Esophagus (tissue), 2 donors: ENCODE measurements at regions not wholly inside any gene's neighbourhood (a gene's known extent, or its start where the extent isn't known, plus 50 kb on each side); places are given as distances from the start of the nearest gene placed in this dataset.
A peak's percentile ranks its signal among the peaks of the same experiment; 100 is the strongest.

Experiments used
- H3K27ac ChIP-seq, 2 donors: one replicate each; pipeline ENCODE4 v1.5.1; 2013; ENCODE audit warnings: low read depth in 2 of 2, mild to moderate bottlenecking in 2 of 2, inconsistent platforms in 1 of 2, low read length in 1 of 2, moderate library complexity in 1 of 2
- H3K27me3 ChIP-seq, 2 donors: one replicate each; pipeline ENCODE4 v1.6.1; 2013; ENCODE audit warnings: low read length in 2 of 2, control low read depth in 1 of 2, mild to moderate bottlenecking in 1 of 2; ENCODE audit not compliant: insufficient read depth in 2 of 2, control insufficient read depth in 1 of 2
- H3K36me3 ChIP-seq, 2 donors: one replicate each; pipeline ENCODE4 v1.6.1; 2013; ENCODE audit warnings: low read length in 1 of 2; ENCODE audit not compliant: control insufficient read depth in 2 of 2, insufficient read depth in 2 of 2
- H3K4me1 ChIP-seq, 2 donors: one replicate each; pipeline ENCODE4 v1.6.1; 2013; ENCODE audit warnings: low read length in 1 of 2; ENCODE audit not compliant: control insufficient read depth in 2 of 2, insufficient read depth in 2 of 2
- H3K4me3 ChIP-seq, 2 donors: one replicate each; pipeline ENCODE4 v1.5.1; 2013; ENCODE audit warnings: low read length in 2 of 2, mild to moderate bottlenecking in 2 of 2, low read depth in 1 of 2, moderate library complexity in 1 of 2
- H3K9me3 ChIP-seq, 2 donors: one replicate each; pipeline ENCODE4 v1.6.1; 2013; ENCODE audit warnings: mild to moderate bottlenecking in 2 of 2, low read depth in 1 of 2, low read length in 1 of 2, moderate library complexity in 1 of 2; ENCODE audit not compliant: control insufficient read depth in 2 of 2, insufficient read depth in 1 of 2
- WGBS, 2 donors: extraction: QIAGEN DNeasy Blood & Tissue Kit; methylation state at CpG; one replicate each; pipeline ENCODE4 v1.1.7; 2013; 5-methylcytosine and 5-hydroxymethylcytosine counted together
- donor health status: healthy with polysubstance abuse.
- donor health status: Bipolar disorder and iron deficiency.

DNA sequence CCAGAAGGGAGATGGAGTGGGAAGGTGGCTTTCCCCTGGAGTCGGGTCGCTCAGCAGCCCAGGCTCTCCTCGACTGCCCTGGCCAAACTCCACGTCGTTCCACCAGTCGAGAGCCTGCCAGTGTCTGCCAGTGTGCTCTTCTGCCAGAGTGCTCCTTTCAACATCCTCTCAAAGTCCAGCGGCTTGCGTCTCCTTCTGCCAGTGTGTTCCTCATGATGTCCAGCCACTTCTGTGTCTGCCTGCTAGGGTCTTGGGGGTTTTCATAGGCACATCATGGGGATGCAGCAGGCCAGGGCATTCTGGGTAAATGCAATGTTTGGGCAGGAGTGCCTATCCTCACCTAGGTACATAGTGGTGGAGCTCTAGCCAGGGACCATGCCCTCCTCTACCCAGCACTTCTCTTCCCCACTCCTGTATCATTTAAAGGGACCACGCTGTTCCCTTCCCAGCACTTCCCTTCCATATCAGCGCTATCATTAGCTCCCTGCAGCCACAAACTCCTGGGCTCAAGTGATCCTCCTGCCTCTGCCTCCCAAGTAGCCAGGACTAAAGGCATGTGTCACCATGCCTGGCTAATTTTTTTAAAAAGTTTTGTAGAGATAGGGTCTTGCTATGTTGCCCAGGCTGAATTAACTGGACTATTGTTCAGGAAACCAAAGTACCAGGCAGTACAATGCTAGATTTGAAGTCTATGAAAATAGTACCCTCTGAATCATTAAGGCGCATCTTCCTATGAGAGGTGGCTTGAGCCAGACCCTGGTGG lies 62.9 kb upstream of the CLDN5 start:
- Histone ChIP-seq H3K9me3 (no peaks in the 10 kb centered on the region), H3K36me3 (no peaks in the 10 kb centered on the region), H3K27me3 (no peaks in the 10 kb centered on the region), H3K27ac (no peak overlapping the region), H3K4me1 (no peaks in the 10 kb centered on the region), H3K4me3 (no peak overlapping the region)
- WGBS, 2 donors, result 74 to 78% methylated on average over 11 of the region's 11 CpGs

DNA sequence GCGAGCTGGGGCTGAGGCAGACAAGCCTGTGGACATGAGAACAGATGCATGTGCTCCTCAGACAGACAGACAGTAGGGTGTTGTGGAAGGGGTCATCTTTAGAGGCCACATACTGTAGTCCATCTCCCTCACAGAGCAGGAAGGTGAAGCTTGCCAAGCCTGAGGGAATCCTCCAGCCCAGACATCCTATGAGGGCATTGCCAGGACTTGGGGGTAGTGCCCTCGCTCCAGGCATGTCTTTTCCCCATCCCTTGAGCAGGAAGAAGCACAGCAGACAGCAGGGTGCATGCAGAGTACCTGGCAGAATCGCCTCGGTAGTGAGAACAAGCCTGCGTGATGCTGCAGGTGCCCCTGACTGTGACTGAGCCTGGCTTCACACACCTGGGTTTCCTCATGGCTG lies 66.5 kb upstream of the CLDN5 start:
- H3K4me3 ChIP-seq, result no peak overlapping the region
- H3K9me3 ChIP-seq, result no peaks in the 10 kb centered on the region
- no peak overlapping the region for H3K27ac ChIP-seq
- H3K36me3 ChIP-seq, result no peaks in the 10 kb centered on the region
- WGBS, 2 donors, result 76 to 82% methylated on average over 5 of the region's 5 CpGs
- H3K4me1 ChIP-seq, result no peaks in the 10 kb centered on the region
- H3K27me3 ChIP-seq, result no peaks in the 10 kb centered on the region

DNA sequence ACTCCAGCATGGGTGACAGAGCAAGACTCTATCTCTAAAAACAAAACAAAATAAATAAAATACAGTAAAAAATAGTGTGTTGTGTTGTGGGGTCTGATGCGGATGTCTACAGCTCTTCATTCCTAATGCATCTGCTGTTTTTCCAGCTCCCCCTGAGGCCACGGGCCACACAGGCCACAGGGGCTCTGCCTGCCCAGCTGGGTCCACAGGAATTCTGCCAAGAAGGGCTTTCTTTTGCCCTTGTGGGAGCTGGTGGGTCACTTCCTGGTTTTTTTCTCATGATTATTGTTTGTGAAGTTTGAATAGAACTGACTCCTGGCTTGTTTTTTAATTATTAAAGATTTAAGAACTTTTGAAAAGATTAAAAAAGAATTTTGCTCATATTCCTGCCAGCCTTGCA lies 67.4 kb upstream of the CLDN5 start:
- no peaks in the 10 kb centered on the region for H3K36me3 ChIP-seq
- WGBS, 2 donors, result 55 to 73% methylated on average over 2 of the region's 2 CpGs
- H3K9me3 ChIP-seq, result no peaks in the 10 kb centered on the region
- H3K27ac ChIP-seq, result no peak overlapping the region
- no peaks in the 10 kb centered on the region for H3K27me3 ChIP-seq
- no peaks in the 10 kb centered on the region for H3K4me1 ChIP-seq
- no peak overlapping the region for H3K4me3 ChIP-seq

DNA sequence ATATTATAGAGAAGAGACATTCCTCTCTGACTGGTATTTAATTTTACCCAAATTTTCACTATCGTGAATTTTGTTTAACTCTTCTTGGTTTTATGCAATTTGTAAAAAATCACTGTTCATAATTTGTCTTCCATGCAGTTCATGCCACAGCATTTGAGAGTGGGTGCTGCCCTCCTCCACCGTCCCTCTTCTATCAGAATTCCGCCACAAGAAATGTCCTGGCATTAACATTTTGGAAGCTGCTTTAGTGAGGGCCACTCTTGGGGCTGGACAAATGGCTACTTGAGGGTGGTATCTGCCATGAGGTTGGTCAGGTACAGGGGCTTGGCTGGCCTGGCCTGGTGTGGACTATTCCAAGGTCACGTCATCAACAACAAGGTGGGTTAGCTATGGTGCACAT lies 68.3 kb upstream of the CLDN5 start:
- no peaks in the 10 kb centered on the region for H3K4me1 ChIP-seq
- no peaks in the 10 kb centered on the region for H3K27me3 ChIP-seq
- no peak overlapping the region for H3K27ac ChIP-seq
- no peaks in the 10 kb centered on the region for H3K36me3 ChIP-seq
- H3K4me3 ChIP-seq, result no peak overlapping the region
- 93 to 99% methylated on average over 4 of the region's 4 CpGs for WGBS, 2 donors
- H3K9me3 ChIP-seq, result no peaks in the 10 kb centered on the region

DNA sequence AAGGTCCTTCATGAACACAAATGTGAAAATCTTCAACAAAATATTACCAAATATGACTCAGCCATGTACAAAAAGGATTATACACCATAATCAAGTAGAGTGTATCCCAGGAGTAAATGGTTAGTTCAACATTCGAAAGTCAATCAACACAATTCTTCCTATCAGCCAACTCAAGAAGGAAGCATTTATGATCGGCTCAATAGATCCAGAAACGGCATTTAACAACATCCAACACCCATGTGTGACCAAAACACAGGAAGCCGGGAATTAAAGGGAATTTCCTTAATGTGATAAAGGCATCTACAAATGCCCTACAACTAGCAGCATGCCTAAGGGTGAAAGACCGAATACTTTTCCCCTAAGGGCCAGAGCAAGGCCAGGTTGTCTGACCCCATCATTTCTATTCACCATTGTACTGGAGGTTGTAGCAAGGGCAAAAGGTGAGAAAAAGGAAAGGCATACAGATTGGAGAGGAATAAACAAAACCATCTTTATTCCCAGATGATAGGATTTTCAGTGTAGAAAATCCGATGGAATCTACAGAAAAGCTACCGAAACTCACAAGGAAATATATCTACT lies 69.9 kb upstream of the CLDN5 start:
- 67 to 68% methylated on average over 7 of the region's 7 CpGs for WGBS, 2 donors

DNA sequence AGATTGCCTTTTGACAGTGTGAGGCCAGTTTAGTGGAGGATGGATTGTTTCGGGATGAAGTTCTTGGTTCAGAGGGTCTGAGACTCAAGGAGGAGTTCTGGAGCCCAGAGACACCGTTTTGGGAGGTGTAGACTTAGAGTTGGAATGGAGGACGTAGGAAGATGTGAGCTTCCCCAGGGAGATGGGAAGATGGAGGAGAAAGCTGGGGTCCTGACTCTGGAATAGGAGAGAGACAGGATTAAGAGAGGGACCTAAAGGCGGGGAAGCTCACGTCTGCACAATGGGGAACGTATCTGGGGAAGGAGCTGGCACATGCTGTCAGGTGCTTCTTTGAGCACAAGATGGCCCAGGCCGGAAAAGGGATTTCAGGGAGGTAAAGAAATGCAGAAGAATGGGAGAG lies 71.3 kb upstream of the CLDN5 start:
- no peaks in the 10 kb centered on the region for H3K9me3 ChIP-seq
- no peaks in the 10 kb centered on the region for H3K36me3 ChIP-seq
- no peak overlapping the region for H3K27ac ChIP-seq
- 81 to 87% methylated on average over 7 of the region's 7 CpGs for WGBS, 2 donors
- H3K4me3 ChIP-seq, result no peak overlapping the region
- no peaks in the 10 kb centered on the region for H3K27me3 ChIP-seq
- peaks cover 0 to 6% of the 10 kb centered on the region in 2 donors for H3K4me1 ChIP-seq

More for the DNA sequence above, 69.9 kb upstream of the CLDN5 start:
- Histone ChIP-seq H3K36me3 (no peaks in the 10 kb centered on the region), H3K4me1 (peaks cover 0 to 6% of the 10 kb centered on the region in 2 donors), H3K27ac (no peak overlapping the region), H3K27me3 (no peaks in the 10 kb centered on the region), H3K4me3 (no peak overlapping the region), H3K9me3 (no peaks in the 10 kb centered on the region)

DNA sequence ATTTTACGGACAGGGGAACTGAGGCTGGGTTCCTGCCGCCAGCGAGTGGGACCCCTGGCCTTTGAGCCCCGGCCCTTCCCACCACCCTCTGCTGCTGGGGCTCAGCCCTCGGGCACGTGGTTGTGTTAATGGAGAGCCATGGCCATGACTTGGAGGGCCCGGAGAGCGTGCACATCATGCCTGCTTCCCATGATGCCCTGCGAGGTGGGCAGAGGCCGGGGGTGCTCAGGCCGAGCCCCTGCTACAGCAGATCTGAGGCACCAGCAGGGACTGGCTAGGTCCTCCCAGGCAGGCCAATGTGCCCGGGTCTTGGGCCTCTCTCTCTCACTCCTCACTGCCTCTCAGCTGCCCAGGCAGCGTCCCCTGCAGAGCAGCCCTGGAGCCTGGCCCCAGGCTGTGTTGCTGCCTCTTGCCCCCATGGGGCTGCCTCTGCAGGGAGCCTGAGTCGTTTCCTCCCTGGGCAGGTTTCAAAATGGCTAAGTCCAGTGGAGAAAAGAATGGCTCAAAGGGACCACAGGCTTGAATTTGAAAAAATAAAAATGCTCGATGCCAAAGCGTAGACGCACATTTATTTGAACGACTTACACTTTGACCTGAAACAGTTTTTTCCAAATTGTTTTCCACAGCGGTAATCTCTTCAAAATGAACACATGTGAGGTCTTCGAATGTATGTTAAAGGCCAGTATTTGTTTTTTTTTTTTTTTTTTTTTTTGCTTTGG lies 72.6 kb upstream of the CLDN5 start:
- Histone ChIP-seq H3K36me3 (no peaks in the 10 kb centered on the region), H3K4me1 (peaks cover 0 to 6% of the 10 kb centered on the region in 2 donors), H3K9me3 (no peaks in the 10 kb centered on the region), H3K27ac (peak overlapping the region in 1 of 2 donors; percentile 21), H3K4me3 (no peak overlapping the region), H3K27me3 (no peaks in the 10 kb centered on the region)
- WGBS, 2 donors, result 69 to 70% methylated on average over 20 of the region's 20 CpGs

DNA sequence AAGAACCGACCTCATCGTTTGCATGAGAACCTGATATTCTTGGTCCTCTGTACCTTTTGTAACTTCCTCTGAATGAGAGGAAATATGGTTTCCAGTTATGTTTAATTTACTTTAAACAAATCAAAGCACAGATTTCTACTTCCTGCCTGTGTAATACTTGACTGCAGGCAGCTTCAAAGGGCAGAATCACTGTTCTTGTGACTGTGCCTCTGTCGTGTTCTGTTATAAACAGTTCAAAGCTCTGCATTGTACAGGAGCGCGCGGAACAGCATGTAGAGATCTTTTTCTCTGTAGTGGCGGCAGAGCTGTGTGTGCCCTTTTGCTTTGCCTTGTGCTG lies 73.2 kb upstream of the CLDN5 start:
- Histone ChIP-seq H3K9me3 (no peaks in the 10 kb centered on the region), H3K36me3 (no peaks in the 10 kb centered on the region), H3K4me3 (no peak overlapping the region), H3K27me3 (no peaks in the 10 kb centered on the region), H3K27ac (no peak overlapping the region), H3K4me1 (peaks cover 0 to 6% of the 10 kb centered on the region in 2 donors)
- 47 to 57% methylated on average over 7 of the region's 7 CpGs for WGBS, 2 donors

DNA sequence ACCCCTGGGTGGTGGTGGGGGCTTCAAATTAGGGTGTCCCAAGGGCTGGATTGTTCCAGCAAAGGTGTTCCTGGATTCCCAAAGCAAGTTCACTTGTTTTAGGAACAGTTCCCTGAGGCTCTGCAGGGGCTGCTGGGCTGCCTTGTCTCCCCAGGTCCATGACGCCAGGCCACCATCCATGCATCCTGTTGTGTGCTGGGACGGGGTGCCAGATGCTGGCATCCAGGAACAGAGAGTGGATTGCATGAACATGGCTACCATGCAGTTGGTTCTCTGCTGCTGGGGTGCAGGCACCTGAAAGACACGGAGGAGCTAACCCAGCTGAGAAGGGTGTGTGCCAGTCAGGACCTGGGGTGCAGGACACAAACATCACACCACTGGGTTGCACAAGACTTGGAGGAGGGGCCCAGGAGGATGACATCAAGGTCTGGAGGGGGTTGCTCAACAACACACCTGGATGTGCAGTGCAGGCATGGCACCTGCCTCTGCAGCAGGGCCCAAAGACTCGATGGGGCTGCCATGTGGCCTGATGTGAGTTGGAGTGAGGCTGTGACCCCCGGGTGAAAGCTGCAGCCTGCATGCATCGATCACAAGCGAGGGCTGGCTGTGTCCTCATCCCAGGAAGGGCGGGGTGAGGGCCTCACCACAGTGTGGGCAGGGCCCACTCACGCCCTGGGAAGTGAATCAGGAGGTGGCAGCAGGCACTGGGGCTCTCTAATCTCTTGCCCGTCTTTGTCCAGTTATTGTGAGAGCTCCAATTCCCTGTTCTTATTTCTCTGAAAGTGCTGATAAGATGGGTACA lies 74.0 kb upstream of the CLDN5 start:
- 47 to 50% methylated on average over 10 of the region's 10 CpGs for WGBS, 2 donors
- H3K4me3 ChIP-seq, result no peak overlapping the region
- H3K27me3 ChIP-seq, result no peaks in the 10 kb centered on the region
- H3K27ac ChIP-seq, result no peak overlapping the region
- no peaks in the 10 kb centered on the region for H3K36me3 ChIP-seq
- no peaks in the 10 kb centered on the region for H3K9me3 ChIP-seq
- peaks cover 0 to 6% of the 10 kb centered on the region in 2 donors for H3K4me1 ChIP-seq
